Ovary (tissue), 3 donors: ENCODE measurements at regions not wholly inside any gene's neighbourhood (a gene's known extent, or its start where the extent isn't known, plus 50 kb on each side); places are given as distances from the start of the nearest gene placed in this dataset.

Experiments used
- CTCF ChIP-seq, 3 donors: fragments of 450-650 bp in 2 of 3; fragments of 200-600 bp in 1 of 3; IDR thresholded peaks; one replicate each; pipeline versions ENCODE4 v1.5.1 to v1.8.0; 2016 to 2022; ENCODE audit warnings: antibody characterized with exemption in 3 of 3, mild to moderate bottlenecking in 1 of 3
- POLR2A ChIP-seq: fragments of 450-650 bp; IDR thresholded peaks from one replicate; pipeline ENCODE4 v1.6.1; 2017; ENCODE audit warnings: antibody characterized with exemption, mild to moderate bottlenecking, moderate library complexity
- donor health status: DM: no; HTN: no; CAD: no.

- TF ChIP-seq CTCF (IDR thresholded peaks at IDR 0.05) (no peak), POLR2A (no peak)
These were observed 139.7 kb downstream of the RRAGC start for GRCh38 chr1:38719880-38720279.
